ENCODE measurements at regions not wholly inside any gene's neighbourhood (a gene's known extent, or its start where the extent isn't known, plus 50 kb on each side); places are given as distances from the start of the nearest gene placed in this dataset.

GRCh38 chr6:43965628-43966373, 161.5 kb downstream of the MRPL14 start:
- DNase-seq = no peak

GRCh38 chr6:43964659-43965570, 162.3 kb downstream of the MRPL14 start:
- DNase-seq = no peak

DNA sequence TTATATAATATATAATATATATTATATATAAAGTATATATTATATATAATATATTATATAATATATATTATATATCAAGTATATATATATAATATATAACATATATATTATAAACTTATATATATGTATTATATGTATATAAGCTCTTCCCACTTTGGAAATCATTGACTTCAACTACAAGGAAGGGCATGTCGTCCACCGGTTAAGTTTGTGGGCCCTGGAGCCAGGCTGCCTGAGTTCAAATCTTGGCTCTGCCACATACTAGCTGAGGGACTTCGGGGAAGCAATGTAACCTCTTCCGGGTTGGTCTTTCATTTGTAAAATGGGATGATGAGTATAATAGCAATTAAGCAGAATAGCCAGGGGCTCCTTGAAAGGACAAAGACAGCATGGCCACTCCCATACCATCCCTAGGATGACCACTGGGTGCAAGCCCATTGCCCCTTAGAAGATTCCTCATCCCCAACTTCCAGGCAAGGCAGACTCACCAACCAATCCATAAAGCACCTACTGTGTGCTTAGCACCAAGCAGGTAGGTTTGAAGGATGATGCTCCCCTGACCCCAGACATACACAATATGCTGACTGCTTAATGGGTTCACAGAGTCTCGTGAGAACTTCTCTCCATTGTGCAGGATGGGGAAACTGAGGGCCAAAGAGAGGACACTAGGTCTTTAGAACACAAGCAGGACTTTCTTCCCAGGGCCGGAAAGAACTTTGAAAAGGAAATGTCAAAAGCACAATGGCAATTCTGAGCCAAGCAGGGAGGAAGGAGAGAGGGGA, 163.2 kb downstream of the MRPL14 start:
- DNase-seq = no peak

DNA sequence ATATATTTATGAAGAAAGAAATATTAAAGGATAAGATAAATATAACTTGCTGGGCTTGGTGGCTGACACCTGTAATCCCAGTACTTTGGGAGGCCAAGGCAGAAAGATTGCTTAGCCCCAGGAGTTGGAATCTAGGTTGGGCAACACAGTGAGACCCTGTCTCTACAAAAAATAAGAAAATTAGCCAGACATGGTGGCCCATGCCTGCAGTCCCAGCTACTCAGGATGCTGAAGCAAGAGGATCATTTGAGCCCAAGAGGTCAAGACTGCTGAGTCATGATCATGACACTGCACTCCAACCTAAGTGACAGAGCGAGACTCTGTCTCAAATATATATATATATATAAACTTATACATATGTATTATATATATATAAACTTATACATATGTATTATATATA, 164.0 kb downstream of the MRPL14 start:
- DNase-seq = no peak

DNA sequence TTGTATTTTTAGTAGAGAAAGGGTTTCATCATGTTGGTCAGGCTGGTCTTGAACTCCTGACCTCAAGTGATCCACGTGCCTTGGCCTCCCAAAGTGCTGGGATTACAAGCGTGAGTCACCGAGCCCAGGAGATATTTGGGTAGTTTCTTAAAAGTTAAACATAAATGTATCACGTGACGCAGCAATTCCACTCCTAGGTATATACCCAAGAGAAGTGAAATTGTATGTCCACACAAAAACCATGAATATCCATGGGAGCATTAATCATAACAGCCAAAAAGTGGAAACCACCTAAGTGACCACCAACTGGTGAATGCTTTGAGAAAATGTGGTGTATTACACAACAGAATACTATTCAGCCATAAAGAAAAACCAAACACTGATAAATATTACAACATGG, 164.8 kb downstream of the MRPL14 start:
- DNase-seq = no peak

- no peak for DNase-seq
Measured at GRCh38 chr6:43957273-43957672, 170.0 kb downstream of the MRPL14 start.

DNA sequence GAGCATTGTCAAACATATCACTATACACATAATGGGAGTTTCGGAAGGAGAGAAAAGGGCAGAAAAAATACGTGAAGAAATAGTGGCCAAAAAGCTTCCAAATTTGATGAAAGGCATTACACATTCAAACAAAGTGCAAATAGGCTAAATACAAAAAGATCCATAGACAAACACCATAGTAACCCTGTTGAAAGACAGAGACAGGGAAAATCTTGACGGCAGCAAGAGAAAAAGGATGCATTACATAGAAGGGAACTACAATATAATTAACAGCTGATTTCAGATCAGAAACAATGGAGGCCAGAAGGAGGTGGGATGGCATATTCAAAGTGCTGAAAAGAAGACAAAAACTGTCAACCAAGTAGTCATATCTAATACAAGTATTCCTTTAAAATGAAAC, 170.8 kb downstream of the MRPL14 start:
- DNase-seq = no peak

DNA sequence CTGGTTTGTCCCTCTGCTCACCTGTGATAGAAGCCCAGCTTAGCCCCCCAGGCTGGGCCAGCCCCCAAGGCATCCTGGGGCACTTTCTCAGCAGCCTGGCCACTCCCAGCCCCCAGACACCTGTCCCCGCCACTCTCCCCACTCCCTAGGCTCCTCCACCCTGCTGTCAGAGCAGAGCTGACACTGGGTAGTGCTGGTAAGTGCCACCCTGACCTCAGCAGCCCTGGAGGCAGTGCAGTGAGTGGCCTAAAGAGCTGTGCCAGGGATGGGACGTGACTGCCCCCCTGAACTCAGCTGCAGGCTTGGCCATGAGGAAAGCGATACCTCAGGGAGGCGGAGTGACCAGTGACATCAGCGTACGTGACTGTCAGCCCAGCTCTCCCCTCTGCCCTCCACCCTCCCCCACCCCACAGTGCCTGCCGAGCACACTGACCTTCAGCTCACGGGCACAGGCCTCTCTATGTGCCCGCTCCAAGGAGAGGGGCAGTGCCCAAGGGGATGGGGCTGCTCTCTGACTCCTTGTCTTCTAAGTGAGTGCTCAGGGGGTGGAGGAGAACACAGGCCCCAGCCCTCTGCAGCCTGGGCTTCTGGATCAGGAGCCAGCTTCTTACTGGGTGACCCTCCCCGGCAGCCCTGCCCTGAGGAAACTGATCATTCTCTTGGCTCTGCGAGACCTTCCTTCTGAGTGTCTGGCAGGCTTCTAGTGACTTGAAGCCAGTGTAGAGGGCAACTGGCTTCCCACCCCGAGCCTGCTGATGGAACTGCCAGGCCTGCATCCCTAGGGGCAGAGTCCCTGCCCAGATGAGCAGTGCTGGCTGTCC, 172.7 kb downstream of the MRPL14 start:
- no peak for DNase-seq

GRCh38 chr6:43953794-43954310, 173.4 kb downstream of the MRPL14 start:
- no peak for DNase-seq

- no peak for DNase-seq
Measured at GRCh38 chr6:43953256-43953655, 174.0 kb downstream of the MRPL14 start.

GRCh38 chr6:43952746-43953145, 174.5 kb downstream of the MRPL14 start:
- no peak for DNase-seq

GRCh38 chr6:43951756-43952675, 175.2 kb downstream of the MRPL14 start:
- DNase-seq = no peak

DNA sequence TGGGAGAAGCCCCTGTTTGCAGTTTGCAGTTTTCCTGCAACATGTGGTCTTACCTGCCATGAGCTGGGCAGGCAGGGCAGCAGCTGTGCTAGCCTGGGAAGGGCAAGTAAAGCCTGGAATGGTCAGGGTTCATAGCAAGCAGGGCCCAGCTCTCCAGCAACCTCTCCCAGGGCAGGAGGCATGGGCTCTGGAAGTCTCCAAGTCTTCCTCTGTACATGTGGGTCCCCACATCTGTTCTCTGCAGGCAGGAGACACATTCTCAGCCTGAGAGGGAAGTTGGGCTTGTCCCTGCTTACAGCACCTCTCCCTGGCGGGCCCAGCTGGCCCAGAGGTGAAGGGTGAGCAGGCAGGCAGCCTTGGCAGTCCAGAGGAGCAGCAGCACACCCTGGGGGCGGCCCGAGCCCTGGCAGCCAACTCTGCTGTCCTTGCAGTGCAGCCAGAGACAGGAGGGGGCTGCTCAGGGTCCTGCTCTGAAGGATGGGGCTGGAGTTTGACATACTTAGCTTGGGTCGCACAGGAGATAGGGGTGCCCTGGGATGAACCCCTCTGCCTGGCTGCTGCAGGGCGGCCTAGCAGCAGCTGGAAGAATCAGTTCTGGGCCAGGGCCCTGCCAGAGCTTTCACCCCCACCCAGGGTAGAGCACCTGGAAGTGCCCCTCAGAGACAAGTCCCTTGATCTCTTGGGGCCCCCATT, 176.0 kb downstream of the MRPL14 start:
- no peak for DNase-seq

GRCh38 chr6:43950731-43951062, 176.6 kb downstream of the MRPL14 start:
- DNase-seq = no peak

- DNase-seq = no peak
Measured at GRCh38 chr6:43950051-43950605, 177.1 kb downstream of the MRPL14 start.

DNA sequence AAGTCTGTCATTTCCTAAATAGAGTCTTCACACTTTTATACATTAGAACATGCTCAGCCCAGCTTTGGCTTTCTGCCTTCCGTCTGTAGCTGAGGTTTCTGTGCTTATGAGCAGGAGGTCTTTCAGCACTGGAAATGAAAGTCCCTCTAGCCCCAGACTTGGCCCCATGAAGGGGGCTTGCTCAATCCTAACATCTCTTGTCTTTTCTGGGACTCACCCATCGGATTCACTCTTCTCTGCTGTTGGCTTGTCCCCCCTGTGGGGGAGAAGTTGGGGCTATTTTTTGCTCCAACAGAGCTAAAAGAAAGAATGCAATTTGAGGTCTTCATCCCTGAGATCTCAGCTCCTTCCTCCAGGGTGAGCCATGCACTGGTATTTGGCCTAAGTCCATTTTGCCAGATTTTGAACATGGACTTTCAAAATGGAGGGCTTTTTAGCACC, 177.7 kb downstream of the MRPL14 start:
- DNase-seq = no peak

DNA sequence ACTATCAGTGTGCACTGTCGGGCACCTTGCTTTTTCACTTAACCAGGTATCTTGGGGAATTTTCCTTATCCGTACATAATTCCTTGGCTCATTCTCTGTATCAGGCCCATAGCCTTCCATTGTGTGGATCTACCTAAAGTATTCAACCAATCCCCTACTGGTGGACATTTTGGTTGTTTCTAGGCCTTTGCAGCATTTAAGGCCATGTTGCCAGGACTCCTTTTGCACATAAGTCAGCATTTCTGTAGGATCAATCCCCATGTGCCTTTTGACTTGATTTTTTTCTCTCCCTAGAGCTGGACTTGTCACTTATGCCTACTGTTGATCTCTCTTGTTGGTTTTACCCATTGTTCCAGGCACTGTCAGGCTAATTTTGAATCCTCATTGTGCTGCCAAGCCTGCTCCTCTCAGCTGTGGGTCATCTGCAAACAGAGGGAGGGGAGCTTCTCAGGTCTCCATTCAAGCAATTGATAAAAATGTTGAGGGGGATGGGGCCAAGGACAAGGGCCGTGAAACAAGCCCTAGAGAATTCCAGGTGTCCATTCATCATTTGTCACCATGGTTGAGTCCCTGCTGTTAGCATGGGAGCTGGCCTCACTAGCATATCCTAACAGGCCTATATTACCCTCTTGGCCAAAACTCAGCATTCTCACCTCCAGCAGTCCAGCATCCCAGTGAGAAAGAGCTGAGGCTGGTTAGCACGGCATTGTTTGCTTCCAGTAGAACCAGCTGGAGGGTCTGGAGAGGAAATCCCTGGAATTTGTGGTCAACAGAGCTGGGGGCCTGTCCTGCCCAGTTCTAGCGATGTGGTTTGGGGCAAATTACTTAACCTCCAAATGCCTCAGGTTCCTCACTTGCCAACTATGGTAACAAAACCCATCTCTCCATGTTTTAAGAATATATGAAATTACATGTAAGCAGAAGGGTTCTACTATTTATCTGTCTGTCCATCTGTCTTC, 178.4 kb downstream of the MRPL14 start:
- DNase-seq = no peak

GRCh38 chr6:43947860-43948259, 177.8 kb downstream of the VEGFA start:
- no peak for DNase-seq
